ENCODE measurements at regions not wholly inside any gene's neighbourhood (a gene's known extent, or its start where the extent isn't known, plus 50 kb on each side); places are given as distances from the start of the nearest gene placed in this dataset.

- no peaks in the 10 kb centered on the region for H3K79me2 ChIP-seq (ENCODE audit: control insufficient read depth in 1 of 2, insufficient read depth in 2 of 2, low read length in 2 of 2)
- no peaks in the 10 kb centered on the region for H3K23me2 ChIP-seq (ENCODE audit: low read depth, low read length)
- H2AK5ac ChIP-seq (ENCODE audit: low read depth, low read length) = no peak overlapping the region
- H3K56ac ChIP-seq (replicated peaks; ENCODE audit: insufficient read length, low read depth, low read length) = no peak overlapping the region
- no peak overlapping the region for H4K5ac ChIP-seq (ENCODE audit: insufficient read length, low read depth, low read length)
- H3K9ac ChIP-seq (replicated peaks in 1 of 4; ENCODE audit: extremely low read depth in 1 of 4, low read depth in 3 of 4, low read length in 3 of 4) = no peak overlapping the region
- ChIA-PET POLR2A (ENCODE audit: partially characterized antibody) (no interaction called here), CTCF (ENCODE audit: partially characterized antibody) (interaction anchor here (0.6 to 1.0 kb wide), 2 partner anchors 10 to 369 kb away, joined by 3 to 4 read pairs; no protein-coding TSS in a partner anchor)
- H3K36me3 ChIP-seq (ENCODE audit: control insufficient read depth in 2 of 4, insufficient read depth in 4 of 4, low read length in 3 of 4) = no peaks in the 10 kb centered on the region
- H2BK20ac ChIP-seq (ENCODE audit: low read length) = no peak overlapping the region
- no peak overlapping the region for H2AFZ ChIP-seq (ENCODE audit: low read length)
- H2BK15ac ChIP-seq (ENCODE audit: low read length) = no peak overlapping the region
- DNase-seq (ENCODE audit: low read depth in 1 of 2, low spot score in 2 of 2) (no peak), FAIRE-seq (no peak)
- no peak overlapping the region for H3K4ac ChIP-seq (replicated peaks; ENCODE audit: insufficient read length, low read depth, low read length)
- no peaks in the 10 kb centered on the region for H3K4me1 ChIP-seq (replicated peaks in 1 of 4; ENCODE audit: control insufficient read depth in 3 of 4, insufficient read depth in 4 of 4, low read length in 3 of 4)
- H3K18ac ChIP-seq (ENCODE audit: extremely low read depth, low read length) = no peak overlapping the region
- no peak overlapping the region for H3K23ac ChIP-seq (ENCODE audit: insufficient read length)
- no peak overlapping the region for H3K4me2 ChIP-seq (ENCODE audit: insufficient read depth in 1 of 2, low read depth in 2 of 2, low read length in 2 of 2)
- H3K4me3 ChIP-seq (ENCODE audit: extremely low read depth in 1 of 4, insufficient read depth in 2 of 4, low read depth in 3 of 4, low read length in 4 of 4) = no peak overlapping the region
- H2BK120ac ChIP-seq (replicated peaks; ENCODE audit: low read depth, low read length) = no peak overlapping the region
- TF ChIP-seq SP4 (IDR thresholded peaks at IDR 0.05; ENCODE audit: low read length) = no peak
- no peak for TF ChIP-seq CBX5 (IDR thresholded peaks at IDR 0.05; ENCODE audit: low read depth, low read length)
- no peak for TF ChIP-seq SP1 (IDR thresholded peaks at IDR 0.05; ENCODE audit: low read depth, low read length)
- no peak for TF ChIP-seq TCF12 (IDR thresholded peaks at IDR 0.05; ENCODE audit: low read depth, low read length)
- no peak for TF ChIP-seq EP300 (IDR thresholded peaks at IDR 0.05; ENCODE audit: borderline replicate concordance in 1 of 2, low read depth in 2 of 2, low read length in 2 of 2)
- TF ChIP-seq SP2 (IDR thresholded peaks at IDR 0.05; ENCODE audit: low read length) = no peak
- no peak for TF ChIP-seq RBBP5 (IDR thresholded peaks at IDR 0.05; ENCODE audit: borderline replicate concordance, low read depth, low read length)
- no peak for TF ChIP-seq NANOG (IDR thresholded peaks at IDR 0.05; ENCODE audit: insufficient read depth, low read depth, low read length, poor library complexity, severe bottlenecking)
- no peak for TF ChIP-seq ATF2 (IDR thresholded peaks at IDR 0.05; ENCODE audit: low read length)
- no peak overlapping the region for H4K91ac ChIP-seq (replicated peaks; ENCODE audit: insufficient read length, low read length)
- H4K20me1 ChIP-seq (replicated peaks in 1 of 2; ENCODE audit: control insufficient read depth in 1 of 2, insufficient read depth in 2 of 2, low read length in 2 of 2) = no peaks in the 10 kb centered on the region
- H3K79me1 ChIP-seq (ENCODE audit: low read depth, low read length) = no peaks in the 10 kb centered on the region
- H3K9me3 ChIP-seq (ENCODE audit: insufficient read depth in 2 of 2, low read depth in 1 of 2, low read length in 1 of 2) = no peaks in the 10 kb centered on the region
- H2BK12ac ChIP-seq (ENCODE audit: low read depth, low read length) = no peak overlapping the region
- H2BK5ac ChIP-seq (ENCODE audit: low read depth, low read length) = no peak overlapping the region
- no peaks in the 10 kb centered on the region for H3K27me3 ChIP-seq (replicated peaks in 1 of 4; ENCODE audit: control insufficient read depth in 3 of 4, extremely low read depth in 1 of 4, insufficient read depth in 3 of 4, low read length in 3 of 4)
- H3K14ac ChIP-seq (ENCODE audit: insufficient read length) = no peak overlapping the region
- 94% methylated on average over 2 of the region's 2 CpGs; no CpG with 5 or more reads in 1 of the 2 experiments for WGBS, 2 experiments (ENCODE audit: extremely low coverage in 1 of 2, insufficient coverage in 1 of 2, insufficient read length in 1 of 2, insufficient replicate concordance in 2 of 2, low coverage in 1 of 2, low lambda C conversion rate in 2 of 2, missing lambda C conversion rate in 1 of 2)
- H4K8ac ChIP-seq (ENCODE audit: extremely low read depth, insufficient read depth, low read length) = no peak overlapping the region
- H3K27ac ChIP-seq (ENCODE audit: low read depth, low read length) = no peak overlapping the region
Measured at GRCh38 chr7:88576720-88577119, 182.8 kb upstream of the ZNF804B start.
